Keratinocyte (primary cell): ENCODE measurements at regions not wholly inside any gene's neighbourhood (a gene's known extent, or its start where the extent isn't known, plus 50 kb on each side); places are given as distances from the start of the nearest gene placed in this dataset.

Experiments
- DNase-seq: peaks from one replicate; pipeline ENCODE4 v3.0.0-alpha.2; 2011; ENCODE audit warnings: low read depth, missing footprints, low spot score
- FAIRE-seq: peaks from 2 replicates; lab custom pipeline; 2011; peaks lifted over from hg19 to GRCh38; lab: Jason Lieb, UNC
- H2AFZ ChIP-seq: 2 replicates; pipeline ENCODE4 v1.6.0; 2012; ENCODE audit warnings: low read length, control low read depth, inconsistent platforms; ENCODE audit not compliant: control insufficient read depth
- H3K27ac ChIP-seq: 2 replicates; pipeline ENCODE4 v1.5.1; 2011; ENCODE audit warnings: low read length; ENCODE audit not compliant: control insufficient read depth, insufficient read depth
- H3K27me3 ChIP-seq: 3 replicates; pipeline ENCODE4 v1.6.0; 2011; ENCODE audit warnings: low read length; ENCODE audit not compliant: control insufficient read depth, insufficient read depth; ENCODE audit errors: extremely low read depth
- H3K36me3 ChIP-seq, 2 experiments: 2 replicates in 1 of 2; 3 replicates in 1 of 2; pipeline ENCODE4 v1.5.1; 2011; ENCODE audit warnings: low read length in 2 of 2, mild to moderate bottlenecking in 1 of 2; ENCODE audit not compliant: control insufficient read depth in 2 of 2, insufficient read depth in 2 of 2; ENCODE audit errors: extremely low read depth in 1 of 2
- H3K4me1 ChIP-seq: 3 replicates; pipeline ENCODE4 v1.5.1; 2011; ENCODE audit warnings: low read length; ENCODE audit not compliant: control insufficient read depth, insufficient read depth; ENCODE audit errors: extremely low read depth
- H3K4me2 ChIP-seq: 3 replicates; pipeline ENCODE4 v1.6.0; 2011; ENCODE audit warnings: low read depth, low read length; ENCODE audit not compliant: control insufficient read depth, insufficient read depth; ENCODE audit errors: extremely low read depth
- H3K4me3 ChIP-seq, 3 experiments: fragments of 200-600 bp in 1 of 3; sonication (generic) in 1 of 3; 2 replicates in 2 of 3; 3 replicates in 1 of 3; pipeline ENCODE4 v1.5.1; 2011 to 2016; ENCODE audit warnings: low read length in 3 of 3, mild to moderate bottlenecking in 3 of 3, control low read depth in 2 of 3, inconsistent platforms in 1 of 3, low read depth in 1 of 3, mixed read lengths in 1 of 3, mixed run types in 1 of 3, moderate library complexity in 1 of 3; ENCODE audit not compliant: control insufficient read depth in 2 of 3, insufficient read depth in 2 of 3; ENCODE audit errors: extremely low read depth in 1 of 3
- H3K79me2 ChIP-seq: 2 replicates; pipeline ENCODE4 v1.6.0; 2012; ENCODE audit warnings: low read length; ENCODE audit not compliant: control insufficient read depth, insufficient read depth
- H3K9ac ChIP-seq: 3 replicates; pipeline ENCODE4 v1.6.0; 2011; ENCODE audit warnings: low read length; ENCODE audit not compliant: control insufficient read depth, insufficient read depth; ENCODE audit errors: extremely low read depth
- H3K9me1 ChIP-seq: 3 replicates; pipeline ENCODE4 v1.6.0; 2011; ENCODE audit warnings: low read length; ENCODE audit not compliant: control insufficient read depth, insufficient read depth; ENCODE audit errors: extremely low read depth
- H3K9me3 ChIP-seq: 2 replicates; pipeline ENCODE4 v1.5.1; 2012; ENCODE audit warnings: low read depth, low read length; ENCODE audit not compliant: control insufficient read depth
- H4K20me1 ChIP-seq: 3 replicates; pipeline ENCODE4 v1.6.0; 2011; ENCODE audit warnings: low read length; ENCODE audit not compliant: control insufficient read depth, insufficient read depth; ENCODE audit errors: extremely low read depth
- EZH2 ChIP-seq: IDR thresholded peaks from one replicate; pipeline ENCODE4 v1.6.1; 2012; ENCODE audit warnings: inconsistent platforms, mild to moderate bottlenecking, low read length, moderate library complexity
- dilution Hi-C: fragments of 300-500 bp; cut with MboI; formaldehyde crosslinking; loops from one replicate; pipeline ENCODE4 v1.7.0; 2020; ENCODE audit warnings: low sequenced_read_pairs; ENCODE audit not compliant: extremely low pct_ligation_motif_present
- TF ChIP-seq, protein P1 (sequence below), 3 experiments: IDR thresholded peaks in 1 of 3; conservative IDR thresholded peaks in 1 of 3; optimal IDR thresholded peaks in 1 of 3; 2 replicates in 2 of 3; 3 replicates in 1 of 3; pipeline versions ENCODE3 to v1.5.1; 2011; ENCODE audit warnings: low read length in 3 of 3, mild to moderate bottlenecking in 3 of 3, moderate library complexity in 2 of 3, control low read depth in 1 of 3, inconsistent platforms in 1 of 3; ENCODE audit not compliant: insufficient read depth in 2 of 3; ENCODE audit errors: extremely low read depth in 1 of 3

DNA sequence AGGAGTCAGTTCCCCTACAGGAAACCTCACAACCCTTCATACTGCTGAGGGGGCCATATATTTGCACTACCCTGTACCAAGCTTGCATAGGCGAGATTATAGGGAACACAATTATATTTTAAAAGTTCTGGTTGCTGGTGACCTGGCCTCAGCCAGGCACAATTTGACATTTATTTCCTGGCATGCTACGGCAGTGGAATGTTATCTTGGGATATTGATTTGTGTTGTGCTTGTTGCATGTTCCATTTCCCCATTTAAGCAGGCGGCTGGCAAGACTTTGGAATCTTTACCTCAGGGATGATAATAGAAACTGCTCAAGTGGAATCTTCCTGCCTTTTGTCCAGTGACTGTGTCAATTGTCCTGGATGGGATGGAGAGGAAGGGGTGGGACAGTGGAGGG, 67.0 kb upstream of the RPS23 start:
- FAIRE-seq, result no peak

DNA sequence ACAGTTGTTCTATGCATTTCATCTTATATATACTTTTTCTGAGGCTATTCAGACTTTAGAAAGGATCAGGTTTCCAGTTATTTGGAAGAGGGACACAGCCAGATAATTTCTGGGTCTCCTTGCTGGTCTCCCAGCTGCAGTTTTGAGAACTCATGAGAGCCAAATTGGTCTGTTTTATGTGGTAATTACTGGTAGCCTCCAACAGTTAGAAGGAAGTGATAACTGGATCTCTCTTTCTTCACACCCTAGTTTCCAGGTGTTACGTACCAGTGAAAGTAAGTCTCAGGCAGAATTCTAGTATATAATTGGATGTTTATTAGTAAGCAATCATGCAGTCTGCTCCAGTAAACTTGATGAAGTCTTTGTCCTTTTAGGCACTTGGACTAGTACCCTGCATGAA, 63.2 kb upstream of the RPS23 start:
- no peak overlapping the region for H3K27ac ChIP-seq
- H3K4me3 ChIP-seq, result no peak overlapping the region
- FAIRE-seq (no peak), DNase-seq (no peak)
- no peak overlapping the region for H3K9ac ChIP-seq
- TF ChIP-seq, protein P1, sequence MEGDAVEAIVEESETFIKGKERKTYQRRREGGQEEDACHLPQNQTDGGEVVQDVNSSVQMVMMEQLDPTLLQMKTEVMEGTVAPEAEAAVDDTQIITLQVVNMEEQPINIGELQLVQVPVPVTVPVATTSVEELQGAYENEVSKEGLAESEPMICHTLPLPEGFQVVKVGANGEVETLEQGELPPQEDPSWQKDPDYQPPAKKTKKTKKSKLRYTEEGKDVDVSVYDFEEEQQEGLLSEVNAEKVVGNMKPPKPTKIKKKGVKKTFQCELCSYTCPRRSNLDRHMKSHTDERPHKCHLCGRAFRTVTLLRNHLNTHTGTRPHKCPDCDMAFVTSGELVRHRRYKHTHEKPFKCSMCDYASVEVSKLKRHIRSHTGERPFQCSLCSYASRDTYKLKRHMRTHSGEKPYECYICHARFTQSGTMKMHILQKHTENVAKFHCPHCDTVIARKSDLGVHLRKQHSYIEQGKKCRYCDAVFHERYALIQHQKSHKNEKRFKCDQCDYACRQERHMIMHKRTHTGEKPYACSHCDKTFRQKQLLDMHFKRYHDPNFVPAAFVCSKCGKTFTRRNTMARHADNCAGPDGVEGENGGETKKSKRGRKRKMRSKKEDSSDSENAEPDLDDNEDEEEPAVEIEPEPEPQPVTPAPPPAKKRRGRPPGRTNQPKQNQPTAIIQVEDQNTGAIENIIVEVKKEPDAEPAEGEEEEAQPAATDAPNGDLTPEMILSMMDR (optimal IDR thresholded peaks at IDR 0.05 in 1 of 3, IDR thresholded peaks at IDR 0.05 in 1 of 3, conservative IDR thresholded peaks at IDR 0.05 in 1 of 3; ENCODE audit: extremely low read depth in 1 of 3, insufficient read depth in 2 of 3, low read length in 3 of 3), result no peak
- no peak for TF ChIP-seq EZH2
- H3K9me1 ChIP-seq, result no peaks in the 10 kb centered on the region
- H3K9me3 ChIP-seq, result no peaks in the 10 kb centered on the region
- dilution Hi-C loops, result no loop called here
- no peaks in the 10 kb centered on the region for H3K4me1 ChIP-seq
- no peaks in the 10 kb centered on the region for H4K20me1 ChIP-seq
- H2AFZ ChIP-seq, result no peak overlapping the region
- no peaks in the 10 kb centered on the region for H3K79me2 ChIP-seq
- H3K4me2 ChIP-seq, result no peak overlapping the region
- no peaks in the 10 kb centered on the region for H3K36me3 ChIP-seq
- no peaks in the 10 kb centered on the region for H3K27me3 ChIP-seq

More for the DNA sequence above, 67.0 kb upstream of the RPS23 start:
- Histone ChIP-seq H3K9me3 (no peaks in the 10 kb centered on the region), H3K79me2 (no peaks in the 10 kb centered on the region), H3K4me1 (no peaks in the 10 kb centered on the region), H3K9me1 (no peaks in the 10 kb centered on the region), H3K36me3 (no peaks in the 10 kb centered on the region), H3K9ac (no peak overlapping the region), H3K27me3 (no peaks in the 10 kb centered on the region), H4K20me1 (no peaks in the 10 kb centered on the region), H3K27ac (no peak overlapping the region), H2AFZ (no peak overlapping the region), H3K4me2 (no peak overlapping the region), H3K4me3 (no peak overlapping the region)
- no peak for DNase-seq
- TF ChIP-seq, protein P1 (optimal IDR thresholded peaks at IDR 0.05 in 1 of 3, IDR thresholded peaks at IDR 0.05 in 1 of 3, conservative IDR thresholded peaks at IDR 0.05 in 1 of 3; ENCODE audit: extremely low read depth in 1 of 3, insufficient read depth in 2 of 3, low read length in 3 of 3), result no peak
- TF ChIP-seq EZH2, result no peak
- dilution Hi-C loops, result no loop called here
